HPDE6-E6E7 (cell line): ENCODE measurements at regions not wholly inside any gene's neighbourhood (a gene's known extent, or its start where the extent isn't known, plus 50 kb on each side); places are given as distances from the start of the nearest gene placed in this dataset.

Experiments used
- DNase-seq: peaks from one replicate; pipeline ENCODE4 v3.0.0; 2011; ENCODE audit warnings: missing footprints; ENCODE audit errors: extremely low spot score

DNA sequence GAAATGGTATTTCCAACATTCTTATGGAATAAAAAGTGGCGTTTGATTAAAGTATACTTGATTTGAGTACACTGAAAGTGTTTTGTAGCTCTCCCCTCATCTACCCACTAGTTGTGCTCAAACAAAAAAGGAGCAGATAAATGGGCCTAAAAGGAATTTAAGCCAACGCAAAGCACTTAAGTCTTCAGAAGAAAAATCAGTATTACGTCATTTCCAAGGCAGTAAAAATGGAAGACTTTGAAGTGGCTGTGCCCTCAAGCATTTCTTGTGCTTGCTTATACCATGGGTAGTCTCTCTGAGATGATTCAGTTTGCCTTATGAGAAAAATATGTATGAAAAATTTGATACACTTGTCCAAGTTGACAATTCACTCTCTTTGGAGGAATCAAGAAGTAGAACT lies 279.9 kb upstream of the CD180 start:
- no peak for DNase-seq

DNA sequence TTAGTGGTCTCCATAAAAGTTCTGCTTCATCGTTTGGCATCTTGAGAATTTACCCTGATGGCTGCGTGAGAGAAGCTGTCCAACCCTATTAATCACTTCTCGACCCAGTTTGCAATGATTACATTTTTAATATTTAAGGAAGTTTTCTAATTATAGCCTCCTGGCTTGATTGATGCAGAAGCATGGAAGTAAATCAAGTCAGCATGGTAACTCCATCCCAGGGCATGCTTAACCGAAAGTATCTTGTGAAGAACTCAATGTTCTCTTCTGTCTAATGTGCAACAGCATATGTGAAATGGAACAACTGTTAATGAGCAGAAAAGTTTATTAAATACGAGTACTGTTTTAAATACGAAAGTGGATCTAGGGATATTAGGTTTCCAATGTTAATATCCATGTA lies 278.9 kb upstream of the CD180 start:
- DNase-seq, result no peak

DNA sequence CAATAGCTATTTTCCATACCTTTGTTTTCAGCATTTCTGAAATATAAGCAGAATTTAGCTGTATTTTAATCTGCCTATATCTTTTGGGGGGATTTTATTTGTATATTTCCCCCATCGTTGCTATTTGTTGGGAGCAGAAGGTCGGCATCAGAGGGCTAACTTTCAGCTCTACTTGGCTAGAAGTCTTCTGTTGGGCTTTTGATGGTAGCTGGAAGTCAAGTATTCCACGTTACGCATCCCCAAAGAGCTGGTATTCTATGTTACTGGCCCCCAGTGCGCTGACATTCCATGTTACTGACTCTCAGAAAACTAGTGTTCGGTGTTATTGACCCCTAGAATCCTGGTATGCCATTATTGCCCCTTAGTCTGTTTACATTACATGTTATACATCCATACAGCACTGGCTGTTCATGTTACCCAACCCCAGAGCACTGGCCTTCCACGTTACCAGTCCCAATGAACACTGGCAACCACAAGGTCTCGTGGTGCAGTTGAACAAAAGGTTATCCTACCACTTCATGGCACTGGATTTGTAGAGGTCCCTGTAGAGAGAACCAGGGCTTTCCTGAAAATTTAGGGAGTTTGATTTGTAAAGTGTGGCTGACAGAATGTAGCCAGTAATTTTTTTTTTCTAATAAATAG lies 278.1 kb upstream of the CD180 start:
- no peak for DNase-seq

DNA sequence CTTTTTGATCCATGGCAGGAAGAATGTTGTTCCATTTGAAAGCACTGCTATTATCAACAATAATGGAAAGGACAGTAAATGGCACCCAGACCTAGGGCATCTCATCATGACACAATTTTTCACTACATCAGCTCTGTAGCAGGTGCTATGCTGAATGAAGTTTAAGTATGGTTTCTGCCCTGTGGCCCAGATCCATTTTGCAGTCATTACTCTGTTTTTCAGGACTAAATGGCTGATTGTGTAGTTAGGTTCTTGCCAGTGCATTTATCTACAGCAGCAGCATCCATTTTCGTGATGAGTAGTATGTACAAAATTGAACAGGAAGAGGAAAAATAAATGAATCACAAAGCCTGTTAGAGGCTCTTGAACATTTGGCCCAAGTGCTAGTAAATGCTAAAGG lies 270.5 kb upstream of the CD180 start:
- no peak for DNase-seq

DNA sequence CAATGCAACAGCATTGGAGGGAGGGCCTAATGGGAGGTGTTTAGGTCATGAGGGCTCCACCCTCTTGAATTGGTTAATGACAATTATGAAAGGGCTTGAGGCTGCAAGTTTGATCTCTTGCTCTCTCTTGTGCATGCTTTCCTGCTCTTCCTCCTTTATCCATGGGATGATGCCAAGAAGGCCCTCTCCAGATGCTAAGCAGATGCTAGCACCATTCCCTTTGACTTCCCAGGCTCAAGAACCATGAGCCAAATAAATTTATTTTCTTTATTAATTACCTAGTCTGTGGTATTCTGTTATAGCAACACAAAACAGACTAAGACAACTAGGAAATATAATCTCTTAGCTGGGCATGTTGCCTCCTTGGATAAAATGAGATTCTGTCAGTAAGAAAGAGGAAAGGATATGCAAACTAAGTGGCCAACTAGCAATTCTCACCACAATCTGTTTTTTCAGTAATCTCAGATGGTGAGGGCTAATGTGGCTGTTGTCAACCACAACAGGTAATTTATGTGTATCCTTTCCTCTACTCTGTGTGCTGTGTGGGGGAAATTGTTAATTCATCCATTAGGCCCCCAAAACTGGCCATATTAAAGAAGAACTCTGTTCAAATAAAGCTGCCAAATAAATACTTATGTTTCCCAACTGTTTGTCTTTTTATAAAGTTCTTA lies 269.1 kb upstream of the CD180 start:
- no peak for DNase-seq

DNA sequence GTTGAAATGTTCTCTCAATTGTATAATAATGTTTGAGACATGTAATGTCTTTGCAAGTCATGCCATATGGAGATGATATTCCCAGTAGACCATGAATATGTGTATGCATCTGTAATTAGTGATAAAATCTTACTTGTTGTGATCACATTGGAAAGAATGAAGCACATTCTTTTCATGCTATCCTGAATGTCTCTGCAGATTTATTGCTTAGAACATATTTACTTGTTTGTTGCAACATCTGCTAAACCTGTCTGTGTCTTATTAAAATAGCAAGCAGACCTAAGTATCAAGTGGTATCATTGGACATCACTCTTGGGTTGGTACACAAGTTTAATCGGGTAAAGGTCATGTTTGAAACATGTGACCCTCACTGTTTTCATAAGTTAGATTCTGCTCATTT lies 265.5 kb upstream of the CD180 start:
- no peak for DNase-seq

DNA sequence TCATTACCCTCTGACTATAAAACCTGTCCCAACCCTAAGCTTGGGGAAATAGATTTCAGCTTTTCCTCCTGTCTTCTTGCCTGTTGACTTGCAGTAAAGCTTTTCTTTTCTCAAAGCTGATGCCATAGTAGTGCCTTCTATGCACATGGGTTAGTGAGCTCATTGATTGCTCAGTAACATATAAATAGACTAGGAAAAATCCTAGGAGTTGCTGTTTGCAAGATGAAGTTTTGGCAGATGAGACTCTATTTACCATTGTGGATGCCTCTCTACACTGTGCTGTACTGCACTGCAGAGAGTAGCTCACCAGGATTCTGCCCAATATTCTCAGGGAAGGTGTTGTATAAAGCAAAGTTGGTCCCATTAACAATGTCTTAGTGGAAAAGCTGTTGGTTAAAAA lies 262.7 kb upstream of the CD180 start:
- no peak for DNase-seq

DNA sequence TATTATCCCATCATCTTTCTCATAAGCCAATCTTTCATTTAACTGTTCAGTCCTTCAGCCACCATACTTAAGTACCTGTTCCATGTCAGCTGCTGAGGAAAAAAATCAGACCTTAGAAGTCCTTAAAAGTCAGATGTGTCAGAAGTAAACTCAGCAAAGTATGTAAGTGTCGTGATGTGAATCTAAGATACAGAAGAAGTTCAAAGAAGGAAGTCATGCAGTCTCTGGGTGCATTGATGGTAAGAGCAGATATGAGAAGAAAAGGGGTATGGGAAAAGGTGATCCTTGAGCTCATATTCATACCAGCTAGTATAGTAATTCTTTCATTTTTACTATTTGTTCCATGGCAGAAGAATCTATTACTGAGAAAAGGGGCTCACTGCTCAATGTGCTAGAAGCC lies 259.4 kb upstream of the CD180 start:
- no peak for DNase-seq

DNA sequence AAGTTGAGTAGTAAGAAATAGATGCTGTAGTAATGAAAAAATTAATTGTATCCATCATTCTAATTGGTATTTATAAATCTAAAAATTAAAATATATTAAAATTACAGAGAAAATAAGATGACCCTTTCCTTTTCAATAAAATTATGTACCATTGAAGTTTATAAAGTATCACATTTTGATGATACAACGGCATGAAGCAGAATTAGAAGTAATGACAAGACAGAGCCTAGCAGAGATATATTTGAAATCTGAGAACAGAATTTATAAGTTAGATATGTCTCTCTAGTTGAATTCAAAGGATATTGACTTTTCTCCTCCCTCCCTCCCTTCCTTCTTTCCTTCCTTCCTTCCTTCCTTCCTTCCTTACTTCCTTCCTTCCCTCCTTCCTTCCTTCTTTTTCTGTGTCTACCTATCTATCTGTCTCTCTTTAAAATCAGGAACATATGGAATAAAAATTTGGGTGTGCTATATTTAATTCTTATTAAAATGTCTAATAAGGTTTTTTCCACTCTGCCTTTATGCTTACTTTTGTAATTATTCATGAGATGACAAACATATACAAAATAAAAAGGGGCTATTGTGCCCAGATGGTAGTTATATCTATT lies 258.5 kb upstream of the CD180 start:
- no peak for DNase-seq

DNA sequence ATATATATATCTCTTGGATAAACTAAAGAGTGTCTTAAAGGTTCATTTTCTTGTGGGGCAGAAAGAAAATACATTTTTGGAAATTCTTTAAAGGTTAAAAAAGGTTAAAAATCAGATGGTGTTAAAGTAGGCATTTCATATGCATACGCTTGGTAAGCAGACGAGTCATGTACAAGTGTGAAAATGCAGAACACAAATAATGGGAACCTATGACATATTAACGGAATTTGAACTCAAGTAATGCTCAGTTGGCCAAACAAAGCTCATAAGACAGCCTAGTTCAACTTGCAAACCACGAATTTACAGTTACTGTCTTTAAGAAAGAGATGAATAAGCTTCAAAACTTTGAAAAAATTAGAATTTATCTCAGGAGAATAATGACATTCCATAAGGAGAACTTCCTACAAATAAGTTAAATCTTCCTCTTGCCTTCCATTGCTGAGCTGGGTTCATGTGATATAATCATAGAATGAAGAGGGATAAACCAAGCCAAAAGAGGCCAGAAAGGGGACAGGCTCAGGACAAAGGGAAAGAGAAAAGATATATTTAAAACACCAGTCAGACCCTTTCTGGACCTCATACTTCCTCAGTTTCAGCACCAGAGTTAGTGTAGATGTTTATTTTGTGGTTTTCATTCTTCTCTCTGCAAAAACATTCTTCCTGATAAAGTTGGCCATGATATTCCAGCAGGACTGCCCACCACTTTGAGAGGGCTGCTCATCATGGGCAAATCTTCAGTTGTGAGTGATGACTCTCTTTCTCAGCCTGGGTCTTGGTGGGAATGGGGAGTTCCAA lies 256.7 kb upstream of the CD180 start:
- DNase-seq, result no peak

DNA sequence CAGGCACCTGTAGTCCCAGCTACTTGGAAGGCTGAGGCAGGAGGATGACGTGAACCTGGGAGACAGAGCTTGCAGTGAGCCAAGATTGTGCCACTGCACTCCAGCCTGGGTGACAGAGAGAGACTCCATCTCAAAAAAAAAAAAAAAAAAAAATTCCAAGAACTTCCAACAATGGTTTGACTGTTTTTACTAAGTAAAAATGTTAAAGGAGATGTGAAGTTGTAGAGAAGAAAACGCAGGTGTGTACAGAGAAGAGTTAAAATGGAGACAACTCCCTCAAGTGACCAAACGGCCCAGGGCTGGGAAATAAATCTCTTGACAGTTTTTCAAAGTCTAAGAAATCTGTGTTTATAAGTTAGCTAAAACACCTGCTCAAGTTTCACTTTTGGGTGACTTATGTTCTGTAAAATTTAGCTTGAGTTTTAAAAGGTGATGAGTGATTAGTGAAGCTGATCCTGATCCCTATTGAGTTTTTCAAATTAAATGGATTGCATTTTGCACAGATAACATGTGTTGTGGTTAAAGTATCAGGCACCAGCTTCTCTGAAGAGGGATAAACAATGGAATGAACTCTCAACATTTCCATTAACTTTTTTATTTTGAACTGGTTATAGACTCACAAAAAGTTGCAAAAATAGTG lies 255.2 kb upstream of the CD180 start:
- DNase-seq, result no peak

DNA sequence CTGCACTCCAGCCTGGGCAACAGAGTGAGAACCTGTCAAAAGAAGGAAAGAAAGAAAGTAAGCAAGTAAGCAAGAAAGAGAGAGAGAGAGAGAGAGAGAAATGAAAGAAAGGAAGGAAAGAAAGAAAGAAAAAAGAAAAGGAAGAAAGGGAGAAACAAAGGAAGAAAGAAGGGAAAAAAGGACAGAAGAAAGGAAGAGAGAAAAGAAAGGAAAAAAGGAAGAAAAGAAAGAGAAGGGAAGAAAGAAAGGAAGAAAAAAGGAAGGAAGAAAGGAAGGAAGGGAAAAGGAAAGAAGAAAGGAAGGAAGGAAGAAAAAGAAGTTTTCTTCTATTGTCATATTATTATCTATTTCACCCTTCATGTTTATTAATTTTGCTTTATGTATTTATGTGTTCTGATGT lies 251.1 kb upstream of the CD180 start:
- no peak for DNase-seq

DNA sequence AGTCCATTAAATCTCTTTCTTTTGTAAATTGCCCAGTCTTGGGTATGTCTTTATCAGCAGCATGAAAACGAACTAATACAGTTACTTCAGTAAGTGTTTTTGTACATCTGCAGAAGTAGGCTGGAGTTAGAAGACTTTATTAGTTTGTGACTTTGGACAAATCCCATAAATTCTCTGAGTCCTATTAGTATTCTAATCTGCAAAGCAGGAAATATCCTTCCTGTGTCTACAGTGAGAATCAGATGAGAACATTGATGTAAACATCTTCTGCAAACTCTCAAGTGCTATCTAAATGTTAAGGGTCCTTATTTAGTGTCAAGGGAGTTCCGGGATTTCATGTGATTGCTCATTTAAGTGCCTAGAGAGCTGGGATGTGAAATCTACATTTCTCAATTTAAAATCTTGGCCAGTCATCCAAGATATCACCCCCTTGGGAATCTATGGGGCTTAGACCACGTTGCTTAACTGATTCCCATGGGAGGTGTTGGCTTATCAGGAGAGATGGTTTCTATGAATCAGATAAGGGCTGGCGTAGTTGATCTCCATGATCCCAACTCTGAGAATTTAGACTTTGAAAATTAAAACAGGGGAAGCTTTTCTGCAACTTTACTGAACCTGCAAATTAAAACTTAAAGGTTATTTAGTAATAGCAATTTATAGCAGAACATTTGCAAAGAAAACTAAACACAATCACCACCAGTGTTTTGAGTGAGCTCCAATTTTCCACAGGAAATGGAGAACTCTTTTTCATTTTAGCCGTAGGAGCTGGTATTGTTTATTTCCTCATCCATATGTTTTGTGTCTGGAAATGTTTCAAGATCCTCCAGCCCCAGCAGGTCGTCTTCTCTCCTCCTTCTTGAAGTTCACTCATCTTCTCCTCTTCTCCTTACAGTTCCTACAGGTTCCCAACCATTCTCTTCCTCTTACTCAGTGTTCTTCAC lies 241.6 kb upstream of the CD180 start:
- DNase-seq, result no peak

DNA sequence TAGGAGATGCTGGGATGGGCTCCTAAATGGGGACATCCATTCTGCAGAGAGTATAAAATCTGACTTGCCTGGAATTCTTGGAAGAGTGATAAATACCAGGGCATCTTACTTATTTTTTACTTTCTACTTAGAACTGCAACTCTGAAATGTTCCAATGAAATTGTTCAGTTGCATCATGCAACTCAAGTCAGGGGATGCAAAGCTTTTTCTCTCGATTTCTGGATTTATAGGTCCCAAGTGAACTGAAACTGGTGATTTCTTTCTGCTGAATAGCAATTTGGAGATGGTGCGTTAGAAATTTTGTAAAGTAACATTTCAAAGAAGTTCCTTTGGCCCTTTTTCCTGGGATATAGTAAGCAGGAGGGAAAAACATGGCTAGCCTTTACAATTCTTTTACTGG lies 238.4 kb upstream of the CD180 start:
- DNase-seq, result no peak

DNA sequence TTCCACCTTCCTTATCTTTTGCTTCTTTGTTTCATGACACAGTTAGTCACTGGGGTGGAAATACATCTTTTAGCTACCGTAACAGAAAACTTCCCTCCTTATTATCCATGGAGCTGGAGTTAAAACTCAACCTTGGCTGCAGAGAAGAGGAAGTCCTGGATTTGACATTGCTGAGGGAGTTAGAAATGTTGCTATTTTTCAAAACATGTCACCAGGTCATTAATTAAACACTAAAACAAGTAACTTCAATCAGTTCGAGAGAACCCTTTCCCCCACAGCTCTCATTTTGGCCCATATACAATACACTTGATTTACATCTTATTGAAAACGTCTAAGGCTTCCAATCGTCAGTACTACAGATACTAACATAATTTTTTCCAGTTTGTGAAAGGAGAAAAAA lies 237.9 kb upstream of the CD180 start:
- no peak for DNase-seq

DNA sequence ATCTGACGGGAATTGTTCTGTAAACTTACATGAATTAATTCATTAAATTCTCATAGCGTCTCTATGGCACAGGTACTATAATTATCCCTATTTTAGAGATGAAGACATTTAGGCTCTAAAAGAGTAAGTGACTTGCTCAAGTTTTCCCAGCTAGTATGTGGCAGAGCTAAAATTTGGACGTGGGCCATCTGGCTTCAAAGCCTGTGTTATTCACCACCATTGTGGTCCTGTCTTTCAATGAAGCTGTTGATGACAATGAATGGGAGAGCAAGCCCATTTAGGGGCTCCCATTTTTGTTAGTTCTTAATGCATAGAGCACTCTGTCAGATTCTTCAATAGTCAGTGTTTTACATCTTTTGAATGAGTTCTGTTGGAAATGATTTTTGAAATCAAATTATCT lies 236.0 kb upstream of the CD180 start:
- DNase-seq, result no peak

DNA sequence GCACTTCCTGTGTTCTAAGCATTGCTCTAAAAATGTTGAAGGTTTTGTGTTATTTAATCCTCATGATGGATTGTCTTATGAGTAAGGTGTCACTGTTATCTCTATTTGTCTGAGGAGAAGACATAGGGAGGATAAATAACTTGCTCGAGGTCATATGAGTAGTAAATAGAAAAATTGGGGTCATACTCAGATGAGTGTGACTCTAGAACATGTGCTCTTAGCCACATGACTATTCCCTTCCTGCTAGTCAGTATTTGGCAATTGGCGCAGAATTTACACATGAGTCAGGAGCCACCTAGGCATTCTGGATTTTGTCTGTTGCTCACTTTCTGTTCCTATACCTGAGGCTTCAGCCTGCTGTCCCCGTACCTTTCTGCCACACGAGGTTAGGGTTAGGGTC lies 234.6 kb upstream of the CD180 start:
- DNase-seq, result peak; percentile 10

DNA sequence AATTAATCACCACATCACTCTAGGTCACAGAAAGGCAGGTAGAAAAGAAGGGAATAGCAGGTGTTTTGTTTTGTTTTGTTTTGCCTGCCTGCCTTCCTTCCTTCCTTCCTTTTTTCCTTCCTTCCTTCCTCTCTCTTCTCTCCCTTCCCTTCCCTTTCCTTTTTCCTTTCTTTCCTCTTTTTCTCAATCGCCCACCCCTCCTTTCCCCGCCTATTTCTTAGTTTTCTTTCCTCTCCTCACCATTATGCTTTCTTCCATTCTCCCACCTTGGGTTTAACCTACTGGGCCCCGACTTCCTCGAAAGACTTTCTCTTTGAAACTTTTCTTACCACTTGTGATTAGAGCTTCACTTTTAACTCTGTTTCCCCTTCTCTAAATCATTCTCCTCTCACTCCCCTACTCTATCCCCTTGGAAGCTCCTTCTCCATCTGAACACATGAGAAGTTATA lies 231.3 kb upstream of the CD180 start:
- DNase-seq, result no peak

DNA sequence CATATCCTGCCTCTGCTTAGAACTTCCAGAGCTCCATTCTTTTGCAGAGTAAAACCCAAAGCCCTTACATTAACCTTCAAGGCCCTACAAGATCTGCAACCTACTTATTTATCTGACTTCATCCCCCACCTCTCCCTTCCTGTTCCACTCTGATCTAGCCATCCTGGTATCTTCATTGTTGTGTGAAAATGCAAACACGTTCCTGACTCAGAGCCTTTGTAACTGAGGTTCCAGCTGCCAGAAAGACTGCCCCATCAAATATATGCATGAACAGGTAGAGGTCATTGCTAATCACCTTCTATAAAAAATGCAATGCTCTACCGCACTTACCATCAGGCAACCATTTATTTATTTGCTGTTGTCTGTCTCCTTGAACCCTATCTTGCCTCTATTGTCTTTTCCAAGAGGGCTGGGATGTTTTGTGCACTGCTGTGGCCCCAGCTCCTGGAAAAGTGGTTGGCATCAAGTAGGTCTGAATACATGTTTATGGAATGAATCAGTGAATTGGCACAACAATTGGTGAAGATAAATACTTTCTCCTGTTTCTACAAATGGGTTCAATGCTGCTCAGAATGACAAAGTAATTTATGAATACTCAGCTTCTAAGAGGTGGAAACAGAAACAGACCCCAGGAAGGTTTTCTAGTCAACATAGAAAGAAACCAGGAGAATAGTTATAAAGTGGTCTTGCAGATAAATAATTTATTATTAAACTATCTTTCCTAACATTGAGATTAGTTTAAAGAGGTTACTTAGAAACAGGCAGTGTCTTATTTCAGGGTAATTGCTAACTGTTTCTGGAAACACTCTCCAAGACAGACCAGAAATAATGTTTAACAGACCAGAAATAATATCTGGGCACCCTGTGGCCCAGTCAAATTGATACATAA lies 230.6 kb upstream of the CD180 start:
- DNase-seq, result no peak

DNA sequence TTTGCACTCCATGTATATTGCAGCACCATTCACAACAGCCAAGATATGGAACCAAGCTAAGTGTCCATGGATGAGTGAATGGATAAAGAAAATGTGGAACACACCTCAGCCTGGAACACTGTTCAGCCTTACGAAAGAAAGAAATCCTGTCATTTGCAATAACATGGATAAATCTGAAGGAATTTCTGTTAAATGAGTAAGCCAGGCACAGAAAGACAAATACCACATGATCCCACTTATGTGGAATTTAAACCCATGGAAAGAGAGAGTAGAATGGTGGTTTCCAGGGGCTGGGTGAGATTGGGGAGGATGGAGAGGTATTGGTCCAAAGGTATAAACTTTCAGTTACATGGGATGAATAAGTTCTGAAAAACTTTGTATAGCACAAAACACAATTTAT lies 228.9 kb upstream of the CD180 start:
- no peak for DNase-seq
